ENCODE measurements at regions not wholly inside any gene's neighbourhood (a gene's known extent, or its start where the extent isn't known, plus 50 kb on each side); places are given as distances from the start of the nearest gene placed in this dataset.

DNA sequence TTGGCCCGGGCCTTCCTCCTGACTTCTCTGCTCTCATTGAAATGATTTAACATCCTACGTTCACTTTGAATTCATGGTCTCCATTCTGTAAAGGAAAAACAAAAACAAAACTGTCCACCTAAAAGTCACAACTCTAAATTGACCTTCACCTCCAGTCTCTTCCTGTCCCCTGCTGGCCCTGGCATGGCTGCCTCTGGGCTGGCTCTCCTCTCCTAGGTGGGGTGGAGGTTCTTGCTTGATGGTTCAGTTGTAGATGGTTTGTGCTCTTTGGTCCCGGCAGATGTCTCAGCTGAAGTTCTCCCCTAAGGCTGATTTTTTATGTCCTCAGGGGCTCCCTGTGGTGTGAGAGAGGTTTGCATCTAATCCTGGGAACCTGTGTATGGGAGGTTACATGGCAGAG is 121.1 kb downstream of the ACKR3 start:
- peaks cover 0 to 7% (median 3%) of the 10 kb centered on the region in 4 experiments for H3K4me1 ChIP-seq (ENCODE audit: control extremely low read depth in 1 of 4, control insufficient read depth in 4 of 4, insufficient read depth in 4 of 4, low read length in 3 of 4)
- H3K9me3 ChIP-seq (ENCODE audit: control extremely low read depth in 1 of 5, control insufficient read depth in 4 of 5, insufficient read depth in 2 of 5, low read depth in 1 of 5, low read length in 4 of 5): no peaks in the 10 kb centered on the region
- H3K36me3 ChIP-seq (ENCODE audit: control insufficient read depth in 4 of 4, insufficient read depth in 4 of 4, low read length in 3 of 4): no peaks in the 10 kb centered on the region
- DNase-seq: no peak
- peaks cover 0 to 18% (median 4%) of the 10 kb centered on the region in 5 experiments for H3K27me3 ChIP-seq (replicated peaks in 2 of 5; ENCODE audit: control insufficient read depth in 4 of 5, insufficient read depth in 5 of 5, low read length in 4 of 5)
- no peak overlapping the region for H3K27ac ChIP-seq (ENCODE audit: insufficient read depth in 1 of 2, low read depth in 1 of 2, low read length in 2 of 2, poor library complexity in 1 of 2, severe bottlenecking in 2 of 2)
- ChIA-PET POLR2A (no interaction called here), CTCF (no interaction called here)
- 82% methylated on average over 2 of the region's 3 CpGs for WGBS (ENCODE audit: insufficient coverage)
- no peak overlapping the region for H3K4me3 ChIP-seq (ENCODE audit: control insufficient read depth in 1 of 7, extremely low read depth in 1 of 7, insufficient read depth in 4 of 7, low read depth in 2 of 7, low read length in 6 of 7)

DNA sequence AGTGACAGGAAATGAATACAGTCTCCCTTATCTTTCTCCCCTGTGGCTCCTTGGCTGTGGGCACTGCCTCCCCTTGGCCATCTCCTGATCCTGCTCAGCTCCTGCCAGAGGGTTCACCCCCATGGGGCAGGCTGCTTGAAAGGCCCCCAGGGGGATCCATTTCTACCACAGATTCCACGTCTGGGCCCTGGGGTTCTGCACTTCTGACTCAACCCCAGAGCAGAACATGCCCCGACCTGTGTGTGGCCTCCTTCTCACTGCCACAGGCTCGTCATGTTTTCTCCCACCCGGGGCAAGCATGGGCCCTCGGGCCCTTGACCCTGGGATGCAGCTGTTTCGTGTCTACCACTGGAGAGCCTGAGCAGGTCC is 122.2 kb downstream of the ACKR3 start:
- Histone ChIP-seq H3K9me3 (ENCODE audit: control extremely low read depth in 1 of 5, control insufficient read depth in 4 of 5, insufficient read depth in 2 of 5, low read depth in 1 of 5, low read length in 4 of 5) (no peaks in the 10 kb centered on the region), H3K27ac (ENCODE audit: insufficient read depth in 1 of 2, low read depth in 1 of 2, low read length in 2 of 2, poor library complexity in 1 of 2, severe bottlenecking in 2 of 2) (no peak overlapping the region), H3K27me3 (replicated peaks in 2 of 5; ENCODE audit: control insufficient read depth in 4 of 5, insufficient read depth in 5 of 5, low read length in 4 of 5) (peaks cover 0 to 20% (median 4%) of the 10 kb centered on the region in 5 experiments), H3K4me1 (ENCODE audit: control extremely low read depth in 1 of 4, control insufficient read depth in 4 of 4, insufficient read depth in 4 of 4, low read length in 3 of 4) (peaks cover 0 to 2% (median under 1%) of the 10 kb centered on the region in 4 experiments), H3K4me3 (ENCODE audit: control insufficient read depth in 1 of 7, extremely low read depth in 1 of 7, insufficient read depth in 4 of 7, low read depth in 2 of 7, low read length in 6 of 7) (no peak overlapping the region), H3K36me3 (ENCODE audit: control insufficient read depth in 4 of 4, insufficient read depth in 4 of 4, low read length in 3 of 4) (no peaks in the 10 kb centered on the region)
- POLR2A ChIA-PET: no interaction called here
- CTCF ChIA-PET: no interaction called here
- WGBS (ENCODE audit: insufficient coverage): 96% methylated on average over 4 of the region's 6 CpGs
- no peak for DNase-seq

DNA sequence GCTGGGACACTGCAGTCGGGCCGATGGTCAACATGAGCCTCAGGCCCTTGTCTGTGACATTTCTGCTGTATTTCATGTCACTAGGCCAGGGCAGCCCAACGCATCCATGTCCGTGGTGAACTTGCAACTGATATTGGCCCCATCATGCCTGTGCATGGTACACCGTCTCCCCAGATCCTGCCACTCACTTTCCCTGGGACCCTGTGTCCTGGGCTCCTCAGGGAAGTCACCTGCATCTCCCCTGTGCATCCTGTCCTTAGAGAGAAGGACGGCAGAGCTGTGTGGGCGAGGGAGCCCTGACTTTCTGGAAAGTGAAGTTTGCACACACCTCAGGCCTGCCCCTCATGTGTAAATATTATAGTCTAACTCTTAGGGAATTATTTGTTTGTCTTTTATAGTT is 123.3 kb downstream of the ACKR3 start:
- 98% methylated on average over 5 of the region's 7 CpGs for WGBS (ENCODE audit: insufficient coverage)
- Histone ChIP-seq H3K9me3 (ENCODE audit: control extremely low read depth in 1 of 5, control insufficient read depth in 4 of 5, insufficient read depth in 2 of 5, low read depth in 1 of 5, low read length in 4 of 5) (no peaks in the 10 kb centered on the region), H3K27me3 (replicated peaks in 2 of 5; ENCODE audit: control insufficient read depth in 4 of 5, insufficient read depth in 5 of 5, low read length in 4 of 5) (peaks cover 0 to 22% (median 4%) of the 10 kb centered on the region in 5 experiments), H3K27ac (ENCODE audit: insufficient read depth in 1 of 2, low read depth in 1 of 2, low read length in 2 of 2, poor library complexity in 1 of 2, severe bottlenecking in 2 of 2) (no peak overlapping the region), H3K4me1 (ENCODE audit: control extremely low read depth in 1 of 4, control insufficient read depth in 4 of 4, insufficient read depth in 4 of 4, low read length in 3 of 4) (no peaks in the 10 kb centered on the region), H3K4me3 (ENCODE audit: control insufficient read depth in 1 of 7, extremely low read depth in 1 of 7, insufficient read depth in 4 of 7, low read depth in 2 of 7, low read length in 6 of 7) (no peak overlapping the region), H3K36me3 (ENCODE audit: control insufficient read depth in 4 of 4, insufficient read depth in 4 of 4, low read length in 3 of 4) (no peaks in the 10 kb centered on the region)
- ChIA-PET POLR2A (no interaction called here), CTCF (no interaction called here)
- DNase-seq: no peak

DNA sequence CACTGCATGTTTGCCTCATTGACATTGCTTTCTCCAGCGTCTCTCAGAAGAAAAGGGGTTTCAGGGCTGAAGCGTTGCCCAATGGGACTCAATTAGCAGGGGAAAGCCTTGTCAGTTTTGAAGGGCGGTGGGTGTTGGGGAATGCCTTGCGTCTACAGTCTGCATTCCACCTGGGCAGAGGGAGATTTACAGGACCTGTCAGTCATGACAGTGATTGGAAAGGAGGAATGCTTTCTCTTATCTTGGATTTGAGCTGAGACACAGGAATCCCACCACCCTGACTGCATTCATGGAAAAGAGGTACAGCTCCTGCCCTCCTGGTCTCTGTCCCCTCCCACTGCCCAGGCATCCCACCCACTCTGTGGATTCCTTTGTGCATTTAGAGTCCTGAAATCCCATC is 123.9 kb downstream of the ACKR3 start:
- ChIA-PET POLR2A (no interaction called here), CTCF (no interaction called here)
- H3K4me3 ChIP-seq (ENCODE audit: control insufficient read depth in 1 of 7, extremely low read depth in 1 of 7, insufficient read depth in 4 of 7, low read depth in 2 of 7, low read length in 6 of 7): no peak overlapping the region
- no peaks in the 10 kb centered on the region for H3K4me1 ChIP-seq (ENCODE audit: control extremely low read depth in 1 of 4, control insufficient read depth in 4 of 4, insufficient read depth in 4 of 4, low read length in 3 of 4)
- 100% methylated on average over 3 of the region's 4 CpGs for WGBS (ENCODE audit: insufficient coverage)
- no peaks in the 10 kb centered on the region for H3K36me3 ChIP-seq (ENCODE audit: control insufficient read depth in 4 of 4, insufficient read depth in 4 of 4, low read length in 3 of 4)
- no peak for DNase-seq
- H3K9me3 ChIP-seq (ENCODE audit: control extremely low read depth in 1 of 5, control insufficient read depth in 4 of 5, insufficient read depth in 2 of 5, low read depth in 1 of 5, low read length in 4 of 5): no peaks in the 10 kb centered on the region
- no peak overlapping the region for H3K27ac ChIP-seq (ENCODE audit: insufficient read depth in 1 of 2, low read depth in 1 of 2, low read length in 2 of 2, poor library complexity in 1 of 2, severe bottlenecking in 2 of 2)
- H3K27me3 ChIP-seq (replicated peaks in 2 of 5; ENCODE audit: control insufficient read depth in 4 of 5, insufficient read depth in 5 of 5, low read length in 4 of 5): peaks cover 0 to 21% (median 4%) of the 10 kb centered on the region in 5 experiments

DNA sequence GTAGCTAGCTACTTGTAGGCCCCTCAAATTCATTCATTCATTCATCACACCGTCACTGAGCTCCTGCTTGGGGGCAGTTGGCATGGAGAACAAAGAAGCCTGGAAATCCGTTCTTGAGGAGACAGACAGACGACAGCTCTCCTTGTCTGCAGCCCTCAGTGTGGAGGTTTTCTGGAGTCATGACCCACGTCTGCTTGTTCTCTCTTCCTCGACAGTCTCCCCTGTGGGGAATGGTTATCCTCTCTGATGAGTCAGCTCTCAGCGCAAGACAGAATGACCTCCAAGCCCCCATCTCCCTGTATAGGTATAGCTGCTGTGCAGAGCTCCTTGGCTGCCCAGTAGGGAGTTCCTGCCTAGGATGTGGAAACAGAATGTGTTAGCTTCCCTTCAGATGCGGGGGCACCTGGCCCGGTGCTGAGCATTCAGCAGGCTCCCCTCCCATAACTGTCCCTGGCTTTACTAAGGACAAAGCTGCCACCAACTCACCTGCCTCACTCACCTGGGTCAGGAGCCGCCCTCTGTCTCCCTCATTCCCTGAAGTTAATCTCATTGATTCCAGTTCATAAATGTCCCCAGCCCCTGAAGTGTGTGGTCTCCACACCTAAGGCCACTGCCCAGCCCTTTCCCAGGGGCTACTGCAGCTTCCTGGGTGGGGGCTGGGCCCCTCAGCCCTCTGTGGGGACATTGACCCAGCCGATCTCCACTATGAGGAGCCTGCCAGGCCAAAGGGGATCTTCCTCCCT is 124.7 kb downstream of the ACKR3 start:
- CTCF ChIA-PET: no interaction called here
- POLR2A ChIA-PET: no interaction called here
- no peaks in the 10 kb centered on the region for H3K9me3 ChIP-seq (ENCODE audit: control extremely low read depth in 1 of 5, control insufficient read depth in 4 of 5, insufficient read depth in 2 of 5, low read depth in 1 of 5, low read length in 4 of 5)
- H3K27ac ChIP-seq (ENCODE audit: insufficient read depth in 1 of 2, low read depth in 1 of 2, low read length in 2 of 2, poor library complexity in 1 of 2, severe bottlenecking in 2 of 2): no peak overlapping the region
- no peak for DNase-seq
- peaks cover 0 to 16% (median 3%) of the 10 kb centered on the region in 5 experiments for H3K27me3 ChIP-seq (replicated peaks in 2 of 5; ENCODE audit: control insufficient read depth in 4 of 5, insufficient read depth in 5 of 5, low read length in 4 of 5)
- H3K4me1 ChIP-seq (ENCODE audit: control extremely low read depth in 1 of 4, control insufficient read depth in 4 of 4, insufficient read depth in 4 of 4, low read length in 3 of 4): no peaks in the 10 kb centered on the region
- WGBS (ENCODE audit: insufficient coverage): 88% methylated on average over 9 of the region's 10 CpGs
- H3K36me3 ChIP-seq (ENCODE audit: control insufficient read depth in 4 of 4, insufficient read depth in 4 of 4, low read length in 3 of 4): no peaks in the 10 kb centered on the region
- H3K4me3 ChIP-seq (ENCODE audit: control insufficient read depth in 1 of 7, extremely low read depth in 1 of 7, insufficient read depth in 4 of 7, low read depth in 2 of 7, low read length in 6 of 7): no peak overlapping the region

DNA sequence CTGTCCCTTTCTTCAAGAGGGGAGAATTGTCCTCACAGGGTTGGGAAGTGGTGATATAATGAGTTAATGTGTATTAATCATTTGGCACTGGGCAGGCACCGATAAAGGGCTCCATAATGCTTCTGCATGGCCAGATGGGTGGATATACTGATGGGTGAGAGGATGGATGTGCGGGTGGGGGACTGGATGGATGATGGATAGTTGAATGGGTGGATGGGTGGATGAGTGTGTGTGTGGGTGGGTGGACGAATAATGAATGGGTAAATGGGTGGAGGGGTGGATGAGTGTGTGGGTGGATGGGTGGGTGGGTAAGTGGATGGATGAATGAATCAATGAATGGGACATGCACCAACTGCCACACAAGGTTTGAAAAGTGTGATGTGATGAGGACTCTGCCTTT is 127.2 kb downstream of the ACKR3 start:
- WGBS (ENCODE audit: insufficient coverage): 67% methylated on average over 3 of the region's 3 CpGs
- Histone ChIP-seq H3K4me1 (ENCODE audit: control extremely low read depth in 1 of 4, control insufficient read depth in 4 of 4, insufficient read depth in 4 of 4, low read length in 3 of 4) (no peaks in the 10 kb centered on the region), H3K9me3 (ENCODE audit: control extremely low read depth in 1 of 5, control insufficient read depth in 4 of 5, insufficient read depth in 2 of 5, low read depth in 1 of 5, low read length in 4 of 5) (no peaks in the 10 kb centered on the region), H3K36me3 (ENCODE audit: control insufficient read depth in 4 of 4, insufficient read depth in 4 of 4, low read length in 3 of 4) (no peaks in the 10 kb centered on the region), H3K4me3 (ENCODE audit: control insufficient read depth in 1 of 7, extremely low read depth in 1 of 7, insufficient read depth in 4 of 7, low read depth in 2 of 7, low read length in 6 of 7) (no peak overlapping the region), H3K27ac (ENCODE audit: insufficient read depth in 1 of 2, low read depth in 1 of 2, low read length in 2 of 2, poor library complexity in 1 of 2, severe bottlenecking in 2 of 2) (no peak overlapping the region), H3K27me3 (replicated peaks in 2 of 5; ENCODE audit: control insufficient read depth in 4 of 5, insufficient read depth in 5 of 5, low read length in 4 of 5) (peaks cover 0 to 13% (median 3%) of the 10 kb centered on the region in 5 experiments)
- ChIA-PET CTCF (no interaction called here), POLR2A (no interaction called here)
- DNase-seq: no peak

DNA sequence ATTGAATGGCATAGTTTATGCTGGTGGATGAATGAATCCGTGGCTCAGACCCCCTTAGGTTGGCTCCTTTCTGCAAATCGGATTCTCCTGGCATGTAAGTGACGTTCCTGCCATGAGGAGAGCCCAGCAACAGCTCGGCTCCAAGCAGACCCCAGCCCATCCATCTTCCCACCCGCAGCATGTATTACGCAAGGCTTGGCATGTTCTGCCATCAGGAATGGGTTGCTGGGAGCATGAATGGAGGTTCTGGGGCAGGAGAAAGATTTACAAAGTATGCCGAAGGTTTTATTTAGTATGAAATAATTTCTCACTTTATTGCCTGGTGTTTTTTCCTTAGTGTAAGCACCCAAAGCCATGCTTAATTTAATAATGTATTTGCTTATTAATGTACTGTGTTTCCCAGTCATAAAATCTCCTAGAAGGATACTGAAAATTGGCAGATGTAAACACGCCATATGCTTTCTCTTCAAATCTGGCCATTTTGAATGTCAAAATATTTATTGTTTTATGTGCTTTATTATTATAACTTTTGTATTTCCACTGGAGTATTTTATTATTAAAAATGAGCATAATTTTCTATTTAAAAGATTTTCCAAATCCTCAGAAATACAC is 128.5 kb downstream of the ACKR3 start:
- peaks cover 0 to 13% (median 3%) of the 10 kb centered on the region in 5 experiments for H3K27me3 ChIP-seq (replicated peaks in 2 of 5; ENCODE audit: control insufficient read depth in 4 of 5, insufficient read depth in 5 of 5, low read length in 4 of 5)
- H3K4me3 ChIP-seq (ENCODE audit: control insufficient read depth in 1 of 7, extremely low read depth in 1 of 7, insufficient read depth in 4 of 7, low read depth in 2 of 7, low read length in 6 of 7): no peak overlapping the region
- H3K4me1 ChIP-seq (ENCODE audit: control extremely low read depth in 1 of 4, control insufficient read depth in 4 of 4, insufficient read depth in 4 of 4, low read length in 3 of 4): no peaks in the 10 kb centered on the region
- DNase-seq: no peak
- H3K36me3 ChIP-seq (ENCODE audit: control insufficient read depth in 4 of 4, insufficient read depth in 4 of 4, low read length in 3 of 4): no peaks in the 10 kb centered on the region
- no peaks in the 10 kb centered on the region for H3K9me3 ChIP-seq (ENCODE audit: control extremely low read depth in 1 of 5, control insufficient read depth in 4 of 5, insufficient read depth in 2 of 5, low read depth in 1 of 5, low read length in 4 of 5)
- WGBS (ENCODE audit: insufficient coverage): 94% methylated on average over 5 of the region's 8 CpGs
- POLR2A ChIA-PET: no interaction called here
- CTCF ChIA-PET: interaction anchor here (0.5 kb wide), 1 partner anchor 83 kb away, joined by 7 read pairs; no protein-coding TSS in a partner anchor
- no peak overlapping the region for H3K27ac ChIP-seq (ENCODE audit: insufficient read depth in 1 of 2, low read depth in 1 of 2, low read length in 2 of 2, poor library complexity in 1 of 2, severe bottlenecking in 2 of 2)
